ENCODE measurements at regions not wholly inside any gene's neighbourhood (a gene's known extent, or its start where the extent isn't known, plus 50 kb on each side); places are given as distances from the start of the nearest gene placed in this dataset.

GRCh38 chr1:25080294-25081209, 150.5 kb upstream of the RUNX3 start:
- peaks cover 5 to 8% of the 10 kb centered on the region in 2 donors for H3K9me3 Mint-ChIP-seq
- ATAC-seq (no peak), DNase-seq (ENCODE audit: low spot score in 2 of 2) (no peak)
- peaks cover 0 to 7% of the 10 kb centered on the region in 2 donors for H3K36me3 Mint-ChIP-seq
- H3K27ac Mint-ChIP-seq, result no peak overlapping the region

GRCh38 chr1:25079048-25079447, 149.0 kb upstream of the RUNX3 start:
- peaks cover 5 to 8% of the 10 kb centered on the region in 2 donors for H3K9me3 Mint-ChIP-seq
- DNase-seq (ENCODE audit: low spot score in 2 of 2), result no peak
- no peak overlapping the region for H3K27ac Mint-ChIP-seq
- no peak for ATAC-seq
- H3K36me3 Mint-ChIP-seq, result peaks cover 0 to 7% of the 10 kb centered on the region in 2 donors

GRCh38 chr1:25074351-25075227, 144.5 kb upstream of the RUNX3 start:
- Mint-ChIP-seq H3K9me3 (peaks cover 5 to 8% of the 10 kb centered on the region in 2 donors), H3K36me3 (peaks cover 0 to 7% of the 10 kb centered on the region in 2 donors), H3K27ac (peak overlapping the region in 1 of 2 donors; percentile 3)
- no peak for ATAC-seq
- DNase-seq (ENCODE audit: low spot score in 2 of 2), result no peak

- Mint-ChIP-seq H3K27ac (peak overlapping the region in 1 of 2 donors; percentile 3), H3K9me3 (peaks cover 5 to 8% of the 10 kb centered on the region in 2 donors)
Measured at GRCh38 chr1:25073640-25074270, 143.7 kb upstream of the RUNX3 start.

DNA sequence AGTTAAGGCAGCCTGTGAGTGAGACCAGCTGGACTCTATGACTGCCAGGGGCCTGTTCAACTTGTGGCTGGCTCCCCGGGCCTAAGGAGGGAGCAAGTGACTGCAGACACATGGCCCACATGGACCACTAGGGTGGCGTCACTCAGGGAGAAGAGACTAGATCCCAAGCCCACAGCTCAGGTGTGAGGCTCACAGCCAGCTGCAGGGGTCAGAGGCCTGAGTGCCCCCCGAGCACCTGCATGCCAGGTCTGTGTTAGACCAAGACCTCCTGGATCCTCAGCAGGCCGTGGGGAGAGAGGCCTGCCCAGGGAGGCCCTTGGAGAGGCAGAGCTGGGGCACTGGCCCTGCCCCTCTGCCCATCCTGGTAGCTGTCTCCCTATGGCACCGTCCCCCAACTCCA, 142.4 kb upstream of the RUNX3 start:
- peaks cover 5 to 8% of the 10 kb centered on the region in 2 donors for H3K9me3 Mint-ChIP-seq
- peaks cover 0 to 6% of the 10 kb centered on the region in 2 donors for H3K36me3 Mint-ChIP-seq
- ATAC-seq, result no peak

More at GRCh38 chr1:25073640-25074270, 143.7 kb upstream of the RUNX3 start:
- H3K36me3 Mint-ChIP-seq, result peaks cover 0 to 7% of the 10 kb centered on the region in 2 donors
- ATAC-seq, result no peak
- no peak for DNase-seq (ENCODE audit: low spot score in 2 of 2)

GRCh38 chr1:25068829-25069228, 138.8 kb upstream of the RUNX3 start:
- no peak for DNase-seq (ENCODE audit: low spot score in 2 of 2)
- ATAC-seq, result peak in 1 of 2 donors; percentile 26
- no peaks in the 10 kb centered on the region for H3K36me3 Mint-ChIP-seq
- no peaks in the 10 kb centered on the region for H3K9me3 Mint-ChIP-seq
- no peak overlapping the region for H3K27ac Mint-ChIP-seq

More for the DNA sequence above, 142.4 kb upstream of the RUNX3 start:
- no peak for DNase-seq (ENCODE audit: low spot score in 2 of 2)
- H3K27ac Mint-ChIP-seq, result no peak overlapping the region

GRCh38 chr1:25068316-25068715, 138.2 kb upstream of the RUNX3 start:
- ATAC-seq, result no peak
- Mint-ChIP-seq H3K36me3 (no peaks in the 10 kb centered on the region), H3K27ac (no peak overlapping the region), H3K9me3 (no peaks in the 10 kb centered on the region)
- DNase-seq (ENCODE audit: low spot score in 2 of 2), result no peak

- H3K27ac Mint-ChIP-seq, result no peak overlapping the region
- no peaks in the 10 kb centered on the region for H3K36me3 Mint-ChIP-seq
- ATAC-seq, result no peak
- DNase-seq (ENCODE audit: low spot score in 2 of 2), result no peak
- H3K9me3 Mint-ChIP-seq, result no peaks in the 10 kb centered on the region
Measured at GRCh38 chr1:25067518-25068251, 137.6 kb upstream of the RUNX3 start.

GRCh38 chr1:25066731-25067517, 136.8 kb upstream of the RUNX3 start:
- no peaks in the 10 kb centered on the region for H3K36me3 Mint-ChIP-seq
- no peak overlapping the region for H3K27ac Mint-ChIP-seq
- no peak for ATAC-seq
- no peaks in the 10 kb centered on the region for H3K9me3 Mint-ChIP-seq
- no peak for DNase-seq (ENCODE audit: low spot score in 2 of 2)

GRCh38 chr1:25066256-25066655, 136.2 kb upstream of the RUNX3 start:
- no peak overlapping the region for H3K27ac Mint-ChIP-seq
- DNase-seq (ENCODE audit: low spot score in 2 of 2) (no peak), ATAC-seq (no peak)
- H3K9me3 Mint-ChIP-seq, result no peaks in the 10 kb centered on the region
- H3K36me3 Mint-ChIP-seq, result no peaks in the 10 kb centered on the region

GRCh38 chr1:25065795-25066238, 135.7 kb upstream of the RUNX3 start:
- Mint-ChIP-seq H3K27ac (no peak overlapping the region), H3K9me3 (no peaks in the 10 kb centered on the region), H3K36me3 (no peaks in the 10 kb centered on the region)
- ATAC-seq (peak in 1 of 2 donors; percentile 20), DNase-seq (ENCODE audit: low spot score in 2 of 2) (no peak)

DNA sequence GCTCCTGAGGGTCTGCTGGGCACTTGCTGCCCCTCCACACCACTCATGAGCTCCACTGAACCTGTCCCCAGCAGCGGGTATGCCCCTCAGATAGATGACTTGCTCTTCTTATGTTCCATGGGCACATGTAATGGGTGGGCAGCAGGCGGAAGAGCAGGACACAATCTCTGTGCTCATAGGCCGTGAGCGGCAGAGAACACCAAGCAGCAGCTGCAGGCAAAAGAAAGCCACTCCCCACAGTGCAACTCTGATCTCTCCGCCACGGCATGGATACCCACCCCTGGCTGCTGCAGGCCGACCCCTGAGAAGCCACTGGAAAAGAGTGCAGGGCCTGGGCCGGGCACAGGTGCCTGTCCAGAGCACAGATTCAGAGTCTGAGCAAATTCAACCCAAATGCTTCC, 135.2 kb upstream of the RUNX3 start:
- Mint-ChIP-seq H3K9me3 (no peaks in the 10 kb centered on the region), H3K27ac (no peak overlapping the region), H3K36me3 (no peaks in the 10 kb centered on the region)
- ATAC-seq (no peak), DNase-seq (ENCODE audit: low spot score in 2 of 2) (no peak)

DNA sequence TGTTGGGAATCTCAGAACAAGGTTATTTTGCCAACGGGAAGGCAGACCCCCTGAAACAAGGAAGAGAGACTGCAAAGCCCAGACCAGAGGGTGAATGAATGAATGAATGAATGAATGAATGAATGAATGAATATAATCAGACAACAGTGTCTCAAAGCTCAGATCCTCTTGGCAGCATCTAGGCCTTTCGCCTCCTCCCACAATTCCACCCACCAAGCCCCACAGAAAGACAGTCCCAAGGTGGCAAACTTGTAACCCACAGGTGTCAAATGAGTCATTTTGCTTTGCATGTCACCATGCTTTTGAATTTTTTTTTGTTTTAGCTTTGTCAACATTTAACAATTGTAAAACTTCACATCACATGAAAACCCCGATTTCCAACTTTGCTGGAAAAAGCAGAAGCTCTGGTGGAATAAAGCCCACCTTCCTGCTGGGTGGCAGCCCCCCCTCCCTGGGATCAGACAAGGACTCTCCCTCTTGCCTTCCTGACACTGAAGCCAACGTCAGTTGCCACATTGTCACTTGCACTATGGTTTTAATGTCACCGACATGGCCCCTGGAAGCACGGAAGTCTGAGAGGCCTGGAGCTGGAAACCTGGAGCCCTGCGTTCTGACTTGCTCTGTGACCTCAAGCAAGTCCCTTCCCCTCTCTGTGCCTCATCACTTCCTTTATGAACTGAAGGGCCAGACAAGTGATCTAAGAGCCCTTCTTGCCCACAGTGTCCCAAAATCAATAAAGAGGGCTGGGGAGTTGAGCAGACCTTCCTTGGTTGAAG, 134.6 kb upstream of the RUNX3 start:
- Mint-ChIP-seq H3K9me3 (no peaks in the 10 kb centered on the region), H3K27ac (no peak overlapping the region), H3K36me3 (no peaks in the 10 kb centered on the region)
- DNase-seq (ENCODE audit: low spot score in 2 of 2) (peak in 1 of 2 donors; percentile 27), ATAC-seq (peak; percentile 76 to 87)

DNA sequence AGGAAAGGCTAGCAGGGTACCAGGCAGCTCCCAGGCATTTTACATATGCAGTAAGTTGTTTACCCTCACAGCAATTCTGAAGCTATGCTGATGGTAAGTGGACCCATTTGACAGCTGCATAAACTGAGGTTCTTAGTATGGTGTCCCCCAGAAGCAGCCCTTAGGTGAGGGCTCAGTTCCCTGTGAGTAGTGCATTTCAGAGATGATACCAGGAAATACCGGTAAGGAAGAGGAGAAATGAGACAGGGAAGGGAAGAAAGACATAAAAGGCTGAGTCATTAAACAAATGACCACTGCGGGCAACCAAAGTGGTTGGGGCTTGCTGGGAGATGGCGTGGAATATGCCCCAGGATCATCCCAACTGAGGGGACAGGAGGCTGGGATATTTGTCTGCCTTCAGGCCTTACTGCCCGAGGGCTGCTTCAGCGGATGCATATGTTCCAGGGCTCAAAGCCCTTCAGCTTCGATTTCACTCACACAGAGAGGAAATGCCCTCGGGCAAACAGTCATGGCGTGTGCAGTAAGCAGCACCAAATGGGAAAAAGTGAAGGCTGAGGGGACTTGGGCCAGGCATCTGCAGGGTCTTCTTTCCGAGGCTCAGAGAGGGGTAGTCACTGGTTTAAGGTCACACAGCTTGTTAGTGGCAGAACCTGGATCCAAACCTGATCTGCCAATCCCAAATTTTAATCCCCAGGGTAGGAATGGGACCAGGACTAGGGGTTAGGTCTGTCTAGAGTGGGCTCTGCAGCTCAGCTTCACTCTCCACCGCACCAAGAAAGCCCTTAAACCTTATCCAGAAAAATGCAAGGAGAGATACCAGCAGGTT, 133.7 kb upstream of the RUNX3 start:
- Mint-ChIP-seq H3K9me3 (no peaks in the 10 kb centered on the region), H3K36me3 (no peaks in the 10 kb centered on the region), H3K27ac (no peak overlapping the region)
- ATAC-seq (no peak), DNase-seq (ENCODE audit: low spot score in 2 of 2) (no peak)
